Heart left ventricle (tissue), 16 donors: ENCODE measurements at regions not wholly inside any gene's neighbourhood (a gene's known extent, or its start where the extent isn't known, plus 50 kb on each side); places are given as distances from the start of the nearest gene placed in this dataset.

Experiments used
- ATAC-seq, 4 donors: fragments of 200-7000 bp; cut with Tn5 transposase; one replicate each; pipeline ENCODE4 v1.9.1; 2020 to 2022; ENCODE audit warnings: moderate library complexity in 4 of 4, mild to moderate bottlenecking in 3 of 4, moderate number of reproducible peaks in 1 of 4
- DNase-seq, 5 donors: peaks; one replicate each; pipeline ENCODE4 v3.0.0-alpha.2; 2020
- H3K27ac ChIP-seq, 12 donors: fragments of 200-600 bp; sonication (generic) in 4 of 12; one replicate each; pipeline versions ENCODE4 v1.5.0 to v1.8.0; 2016 to 2022; ENCODE audit warnings: mild to moderate bottlenecking in 2 of 12
- H3K27me3 ChIP-seq, 9 donors: fragments of 200-600 bp; sonication (generic) in 2 of 9; one replicate each; pipeline versions ENCODE4 v1.5.1 to v1.8.0; 2016 to 2022; ENCODE audit warnings: mild to moderate bottlenecking in 3 of 9
- H3K36me3 ChIP-seq, 9 donors: fragments of 200-600 bp; sonication (generic) in 2 of 9; one replicate each; pipeline versions ENCODE4 v1.5.0 to v1.8.0; 2018 to 2022; ENCODE audit warnings: mild to moderate bottlenecking in 2 of 9
- H3K4me1 ChIP-seq, 12 donors: fragments of 200-600 bp; sonication (generic) in 4 of 12; one replicate each; pipeline versions ENCODE4 v1.5.0 to v1.8.0; 2016 to 2022; ENCODE audit warnings: mild to moderate bottlenecking in 3 of 12
- H3K4me3 ChIP-seq, 12 donors: fragments of 200-600 bp; sonication (generic) in 4 of 12; one replicate each; pipeline versions ENCODE4 v1.5.0 to v1.8.0; 2017 to 2022; ENCODE audit warnings: mild to moderate bottlenecking in 9 of 12, moderate library complexity in 4 of 12
- H3K9me3 ChIP-seq, 12 donors: fragments of 200-600 bp; sonication (generic) in 4 of 12; one replicate each; pipeline versions ENCODE4 v1.5.0 to v1.8.0; 2016 to 2022; ENCODE audit warnings: mild to moderate bottlenecking in 1 of 12
- CTCF ChIP-seq, 12 donors: fragments of 200-600 bp; sonication (generic) in 4 of 12; IDR thresholded peaks; one replicate each; pipeline versions ENCODE4 v1.5.0 to v1.8.0; 2018 to 2022; ENCODE audit warnings: antibody characterized with exemption in 12 of 12, mild to moderate bottlenecking in 5 of 12
- POLR2A ChIP-seq, 2 donors: fragments of 450-650 bp; IDR thresholded peaks; one replicate each; pipeline ENCODE4 v1.6.1; 2017; ENCODE audit warnings: antibody characterized with exemption in 2 of 2, mild to moderate bottlenecking in 2 of 2, moderate library complexity in 2 of 2
- WGBS, 4 donors: extraction: QIAGEN DNeasy Blood & Tissue Kit in 2 of 4; methylation state at CpG; one replicate each; pipeline versions ENCODE4 v1.1.5 to v1.1.7; 2013 to 2018; 5-methylcytosine and 5-hydroxymethylcytosine counted together
- intact Hi-C, 10 donors: fragments of 100-400 bp; cut with DNase I; formaldehyde crosslinking; loops; one replicate each; pipeline versions ENCODE4 v1.11.1 to v1.14.2; 2022
- donor health status: ischemic (EF 13 %, LVEDD 7.1; RV severe dilation, severe dysfunction).
- donor health status: healthy with polysubstance abuse.
- donor health status: DM: no; HTN: yes; CAD: no.
- donor health status: DM: no; HTN: no; CAD: no.
- donor health status: ischemic (EF 25% LVEDD 6.9; RV normal size, moderate dysfunction).
- donor health status: ischemic (EF 25% LVEDD 5.7; RV mildly dilated, moderate dysfunction).
- donor health status: healthy.
- donor health status: DM: yes; HTN: yes; CAD: no.
- donor health status: ischemic (EF 35%, LVEDD 5.7; RV mildly dilated, moderate dysfunction).
- donor health status: nonischemic (EF 11% LVEDD 7.7; RV severe dilation, severe dysfunction).
- donor health status: DM: yes; HTN: yes; CAD: no.
- donor health status: PGD.
- donor health status: ischemic (EF 29% LVEDD 5.4; RV normal size, mild dysfunction).
- donor health status: nonischemic (EF 23%, LVEDD 6.1; RV moderate dilation, normal function).

DNA sequence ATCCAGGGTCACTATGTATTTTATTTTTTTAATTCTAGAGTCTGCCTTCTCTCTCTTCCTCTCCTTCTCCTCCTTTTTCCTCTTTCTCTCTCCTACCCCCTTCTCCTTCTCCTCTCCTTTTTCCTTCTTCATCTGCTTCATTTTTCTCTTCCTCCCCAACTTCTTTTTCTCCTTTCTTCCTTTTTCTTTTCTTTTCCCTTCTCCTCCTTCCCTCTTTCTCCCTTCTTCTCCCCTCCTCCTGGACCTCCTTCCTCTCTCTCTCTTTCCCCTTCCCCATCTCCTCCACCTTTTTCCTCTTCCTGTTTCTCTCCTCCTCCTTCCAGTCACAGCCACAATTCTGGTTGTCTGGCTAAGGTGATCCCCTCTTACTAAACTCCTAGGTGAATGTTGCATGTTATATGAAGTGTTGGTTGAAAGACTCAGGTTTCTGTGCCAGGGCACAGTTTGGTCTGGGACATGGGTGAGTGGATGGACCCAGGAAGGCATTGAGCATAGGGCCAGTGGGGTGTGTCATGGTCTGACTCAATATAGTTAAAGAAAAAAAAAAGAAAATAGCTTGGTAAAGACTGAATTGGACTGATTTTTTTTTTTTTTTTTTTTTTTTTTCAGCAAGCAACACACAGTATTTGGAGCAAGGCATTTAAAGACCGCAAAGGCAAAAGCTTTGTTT lies 266.9 kb downstream of the TGFB2 start:
- peaks cover 0 to 29% (median 3%) of the 10 kb centered on the region in 12 donors for H3K9me3 ChIP-seq
- H3K27ac ChIP-seq: no peak overlapping the region
- no peak overlapping the region for H3K4me3 ChIP-seq
- no peak for TF ChIP-seq POLR2A (IDR thresholded peaks at IDR 0.05)
- no peak for TF ChIP-seq CTCF (IDR thresholded peaks at IDR 0.05)
- DNase-seq (no peak), ATAC-seq (no peak)
- intact Hi-C loops: no loop called here
- H3K27me3 ChIP-seq: no peaks in the 10 kb centered on the region
- 93 to 100% (median 100%) methylated on average over 1 of the region's 1 CpG; no CpG with 5 or more reads in 1 of the 4 donors for WGBS, 4 donors
- no peaks in the 10 kb centered on the region for H3K36me3 ChIP-seq
- H3K4me1 ChIP-seq: no peaks in the 10 kb centered on the region

- no peaks in the 10 kb centered on the region for H3K36me3 ChIP-seq
- ATAC-seq (no peak), DNase-seq (no peak)
- no peak overlapping the region for H3K27ac ChIP-seq
- no peaks in the 10 kb centered on the region for H3K27me3 ChIP-seq
- intact Hi-C loops: no loop called here
- no peak for TF ChIP-seq POLR2A (IDR thresholded peaks at IDR 0.05)
- TF ChIP-seq CTCF (IDR thresholded peaks at IDR 0.05): no peak
- no peak overlapping the region for H3K4me3 ChIP-seq
- WGBS, 4 donors: 91 to 100% (median 95%) methylated on average over 2 of the region's 2 CpGs
- no peaks in the 10 kb centered on the region for H3K4me1 ChIP-seq
- H3K9me3 ChIP-seq: peaks cover 0 to 23% (median 3%) of the 10 kb centered on the region in 12 donors
Observed at GRCh38 chr1:218613105-218613504, 268.0 kb downstream of the TGFB2 start.

- no peak for ATAC-seq
- no peak for DNase-seq
- no peaks in the 10 kb centered on the region for H3K36me3 ChIP-seq
- no peak overlapping the region for H3K4me3 ChIP-seq
- intact Hi-C loops: no loop called here
- H3K27me3 ChIP-seq: no peaks in the 10 kb centered on the region
- WGBS, 4 donors: 69 to 77% (median 74%) methylated on average over 2 of the region's 2 CpGs
- peaks cover 0 to 14% (median 3%) of the 10 kb centered on the region in 12 donors for H3K9me3 ChIP-seq
- no peak for TF ChIP-seq POLR2A (IDR thresholded peaks at IDR 0.05)
- TF ChIP-seq CTCF (IDR thresholded peaks at IDR 0.05): no peak
- H3K27ac ChIP-seq: no peak overlapping the region
- no peaks in the 10 kb centered on the region for H3K4me1 ChIP-seq
Observed at GRCh38 chr1:218614031-218614430, 268.9 kb downstream of the TGFB2 start.

GRCh38 chr1:218616681-218617080 lies 271.5 kb downstream of the TGFB2 start:
- DNase-seq (no peak), ATAC-seq (no peak)
- no peak overlapping the region for H3K4me3 ChIP-seq
- H3K9me3 ChIP-seq: peaks cover 0 to 14% (median 3%) of the 10 kb centered on the region in 12 donors
- intact Hi-C loops: no loop called here
- no peak overlapping the region for H3K27ac ChIP-seq
- no peaks in the 10 kb centered on the region for H3K4me1 ChIP-seq
- no peaks in the 10 kb centered on the region for H3K27me3 ChIP-seq
- TF ChIP-seq POLR2A (IDR thresholded peaks at IDR 0.05) (no peak), CTCF (IDR thresholded peaks at IDR 0.05) (no peak)
- H3K36me3 ChIP-seq: no peaks in the 10 kb centered on the region
- WGBS, 4 donors: 60 to 81% (median 71%) methylated on average over 1 of the region's 1 CpG
